ENCODE measurements at regions not wholly inside any gene's neighbourhood (a gene's known extent, or its start where the extent isn't known, plus 50 kb on each side); places are given as distances from the start of the nearest gene placed in this dataset.

DNA sequence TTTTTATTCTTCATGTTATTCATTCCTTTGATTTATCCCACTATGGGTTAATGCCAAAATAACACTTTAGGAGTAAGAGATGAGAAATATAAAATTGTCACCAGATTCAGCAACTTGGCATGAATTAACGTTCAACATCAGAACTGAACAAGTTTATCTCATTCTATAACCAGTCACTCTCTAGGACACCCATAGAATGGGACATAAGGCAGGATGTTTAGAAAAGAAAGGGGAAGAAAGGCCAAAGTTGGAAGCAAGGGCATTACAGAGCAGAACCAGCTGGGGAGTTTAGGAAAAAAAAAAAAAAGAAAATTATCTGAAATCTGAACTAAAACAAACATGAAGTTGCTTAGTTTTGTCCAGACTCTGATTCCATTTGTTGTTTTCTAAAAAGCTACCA is 211.0 kb downstream of the PMAIP1 start:
- POLR2A ChIA-PET (ENCODE audit: low non-redundant PET), result no interaction called here
- H3K27ac ChIP-seq, result no peak overlapping the region
- TF ChIP-seq, protein P1, sequence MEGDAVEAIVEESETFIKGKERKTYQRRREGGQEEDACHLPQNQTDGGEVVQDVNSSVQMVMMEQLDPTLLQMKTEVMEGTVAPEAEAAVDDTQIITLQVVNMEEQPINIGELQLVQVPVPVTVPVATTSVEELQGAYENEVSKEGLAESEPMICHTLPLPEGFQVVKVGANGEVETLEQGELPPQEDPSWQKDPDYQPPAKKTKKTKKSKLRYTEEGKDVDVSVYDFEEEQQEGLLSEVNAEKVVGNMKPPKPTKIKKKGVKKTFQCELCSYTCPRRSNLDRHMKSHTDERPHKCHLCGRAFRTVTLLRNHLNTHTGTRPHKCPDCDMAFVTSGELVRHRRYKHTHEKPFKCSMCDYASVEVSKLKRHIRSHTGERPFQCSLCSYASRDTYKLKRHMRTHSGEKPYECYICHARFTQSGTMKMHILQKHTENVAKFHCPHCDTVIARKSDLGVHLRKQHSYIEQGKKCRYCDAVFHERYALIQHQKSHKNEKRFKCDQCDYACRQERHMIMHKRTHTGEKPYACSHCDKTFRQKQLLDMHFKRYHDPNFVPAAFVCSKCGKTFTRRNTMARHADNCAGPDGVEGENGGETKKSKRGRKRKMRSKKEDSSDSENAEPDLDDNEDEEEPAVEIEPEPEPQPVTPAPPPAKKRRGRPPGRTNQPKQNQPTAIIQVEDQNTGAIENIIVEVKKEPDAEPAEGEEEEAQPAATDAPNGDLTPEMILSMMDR (conservative IDR thresholded peaks at IDR 0.05; ENCODE audit: low read depth), result no peak
- CTCF ChIA-PET, result no interaction called here
- no peak for DNase-seq (ENCODE audit: low spot score)

DNA sequence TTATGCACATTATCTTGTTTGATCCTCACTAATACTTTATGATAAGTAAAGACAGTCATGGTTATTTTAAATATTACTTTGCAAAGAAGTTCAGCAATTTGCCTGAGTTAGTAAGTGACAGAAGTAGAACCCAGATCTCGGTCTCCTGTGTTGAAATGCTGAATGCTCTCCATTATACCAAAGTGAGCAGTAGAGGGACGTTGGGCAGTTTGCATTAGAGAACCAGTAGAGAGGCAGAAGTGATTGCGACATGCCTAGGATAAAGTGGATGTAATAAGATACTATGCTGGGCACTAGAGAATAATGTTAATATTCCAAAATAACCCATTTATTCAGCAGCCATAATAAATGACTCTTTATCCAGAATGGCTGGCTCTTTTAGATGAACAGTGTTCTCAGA is 201.0 kb downstream of the PMAIP1 start:
- H3K27ac ChIP-seq, result no peak overlapping the region
- CTCF ChIA-PET, result no interaction called here
- TF ChIP-seq, protein P1 (conservative IDR thresholded peaks at IDR 0.05; ENCODE audit: low read depth), result no peak
- POLR2A ChIA-PET (ENCODE audit: low non-redundant PET), result no interaction called here
- no peak for DNase-seq (ENCODE audit: low spot score)

DNA sequence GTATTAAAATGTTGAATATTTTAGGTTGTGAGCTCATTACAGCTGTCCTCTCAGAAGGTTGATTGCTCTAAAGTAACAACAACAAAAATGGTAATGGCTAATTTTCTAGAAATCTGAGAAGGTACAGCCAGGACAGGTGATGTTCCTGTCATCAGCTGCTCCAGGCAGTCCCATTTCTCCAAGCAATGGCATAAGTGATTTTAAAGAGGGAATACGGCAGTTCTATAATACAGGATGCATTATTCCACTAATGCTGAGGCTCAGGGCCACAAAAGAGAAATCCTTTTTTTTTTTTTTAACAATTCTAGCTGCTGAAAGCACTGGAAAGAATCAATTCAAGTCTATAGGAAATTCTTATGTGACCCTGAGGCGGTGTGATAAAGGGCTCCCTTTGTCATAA is 199.9 kb downstream of the PMAIP1 start:
- no peak overlapping the region for H3K27ac ChIP-seq
- ChIA-PET CTCF (no interaction called here), POLR2A (ENCODE audit: low non-redundant PET) (no interaction called here)
- no peak for DNase-seq (ENCODE audit: low spot score)
- TF ChIP-seq, protein P1 (conservative IDR thresholded peaks at IDR 0.05; ENCODE audit: low read depth), result no peak

DNA sequence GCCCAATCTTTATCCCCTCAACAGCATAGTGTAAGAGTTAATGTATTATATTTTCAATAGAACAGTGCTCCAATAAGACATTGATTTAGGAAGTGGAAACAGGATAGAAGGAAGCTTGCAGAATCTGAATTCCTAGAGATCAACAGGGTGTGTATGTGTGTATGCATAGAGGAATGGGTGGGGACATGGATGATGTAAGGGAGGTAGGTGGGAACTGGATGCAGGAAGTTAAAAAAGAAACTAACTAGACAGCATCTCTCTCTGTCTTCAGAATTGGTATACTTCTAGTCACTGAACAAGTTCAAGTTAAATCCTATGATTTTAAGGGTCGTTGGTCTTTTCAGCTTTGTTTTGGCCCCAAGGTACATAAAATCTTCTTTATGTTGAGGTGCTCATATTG is 196.6 kb downstream of the PMAIP1 start:
- TF ChIP-seq, protein P1 (conservative IDR thresholded peaks at IDR 0.05; ENCODE audit: low read depth), result no peak
- H3K27ac ChIP-seq, result no peak overlapping the region
- POLR2A ChIA-PET (ENCODE audit: low non-redundant PET), result no interaction called here
- DNase-seq (ENCODE audit: low spot score), result no peak
- CTCF ChIA-PET, result no interaction called here

DNA sequence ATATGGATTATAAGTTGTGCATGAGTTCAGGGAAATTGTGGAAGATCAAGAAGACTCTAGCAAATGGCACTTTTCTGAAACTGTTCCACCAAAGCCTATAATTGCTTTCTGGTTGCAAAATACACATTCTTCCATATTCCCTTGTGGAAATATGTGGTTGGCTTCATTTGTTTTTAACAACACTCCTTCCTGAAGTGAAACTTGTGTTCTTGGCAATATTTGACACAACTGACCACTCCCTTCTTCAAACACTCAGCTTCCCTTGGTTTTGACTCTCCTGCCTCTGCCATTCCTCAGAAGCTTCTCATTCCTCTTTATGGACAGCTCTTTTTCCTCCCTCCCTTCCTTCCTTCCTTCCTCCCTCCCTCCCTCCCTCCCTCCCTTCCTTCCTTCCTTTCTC is 192.3 kb downstream of the PMAIP1 start:
- H3K27ac ChIP-seq, result no peak overlapping the region
- TF ChIP-seq, protein P1 (conservative IDR thresholded peaks at IDR 0.05; ENCODE audit: low read depth), result no peak
- ChIA-PET POLR2A (ENCODE audit: low non-redundant PET) (no interaction called here), CTCF (no interaction called here)
- DNase-seq (ENCODE audit: low spot score), result no peak

DNA sequence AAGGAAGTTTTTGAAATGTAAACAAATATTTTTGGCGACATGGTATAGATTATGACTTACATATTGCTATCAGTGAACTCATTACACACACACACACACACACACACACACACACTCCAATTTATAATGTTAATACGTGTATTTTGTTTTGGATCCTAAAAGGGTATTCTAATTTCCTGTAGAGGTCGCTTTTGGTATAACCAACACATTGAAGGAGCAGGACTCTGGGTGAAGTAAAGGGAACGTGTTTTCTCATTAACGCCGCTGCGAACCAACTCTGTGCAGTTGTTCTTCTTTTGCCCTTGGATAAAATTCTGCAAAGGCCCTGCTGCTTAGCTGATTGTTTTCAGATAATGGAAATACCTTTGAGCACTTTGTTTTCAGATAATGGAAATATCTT is 190.4 kb downstream of the PMAIP1 start:
- CTCF ChIA-PET, result no interaction called here
- DNase-seq (ENCODE audit: low spot score), result no peak
- TF ChIP-seq, protein P1 (conservative IDR thresholded peaks at IDR 0.05; ENCODE audit: low read depth), result no peak
- POLR2A ChIA-PET (ENCODE audit: low non-redundant PET), result no interaction called here
- H3K27ac ChIP-seq, result no peak overlapping the region

DNA sequence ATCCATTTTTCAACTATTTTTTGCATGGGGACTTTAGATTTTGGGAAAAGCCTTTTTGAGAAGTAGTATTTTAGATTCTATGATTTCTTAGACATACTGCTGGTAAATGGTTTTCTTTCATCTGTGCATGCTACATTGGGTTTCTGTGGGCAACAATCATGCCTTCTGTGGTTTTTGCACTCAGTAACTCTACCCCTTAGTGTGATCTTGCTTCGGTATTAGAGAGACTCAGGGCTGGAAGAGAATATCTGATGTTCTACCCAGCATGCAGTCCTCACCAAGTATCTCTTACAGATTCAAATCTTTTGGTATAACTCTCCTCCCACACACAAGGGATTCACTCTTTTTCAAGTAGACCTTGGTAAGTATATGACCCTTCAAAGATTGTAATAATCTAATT is 183.0 kb downstream of the PMAIP1 start:
- ChIA-PET CTCF (no interaction called here), POLR2A (ENCODE audit: low non-redundant PET) (no interaction called here)
- H3K27ac ChIP-seq, result no peak overlapping the region
- TF ChIP-seq, protein P1 (conservative IDR thresholded peaks at IDR 0.05; ENCODE audit: low read depth), result no peak
- no peak for DNase-seq (ENCODE audit: low spot score)

Measured in RWPE1 (cell line).